ENCODE measurements at regions not wholly inside any gene's neighbourhood (a gene's known extent, or its start where the extent isn't known, plus 50 kb on each side); places are given as distances from the start of the nearest gene placed in this dataset.

DNA sequence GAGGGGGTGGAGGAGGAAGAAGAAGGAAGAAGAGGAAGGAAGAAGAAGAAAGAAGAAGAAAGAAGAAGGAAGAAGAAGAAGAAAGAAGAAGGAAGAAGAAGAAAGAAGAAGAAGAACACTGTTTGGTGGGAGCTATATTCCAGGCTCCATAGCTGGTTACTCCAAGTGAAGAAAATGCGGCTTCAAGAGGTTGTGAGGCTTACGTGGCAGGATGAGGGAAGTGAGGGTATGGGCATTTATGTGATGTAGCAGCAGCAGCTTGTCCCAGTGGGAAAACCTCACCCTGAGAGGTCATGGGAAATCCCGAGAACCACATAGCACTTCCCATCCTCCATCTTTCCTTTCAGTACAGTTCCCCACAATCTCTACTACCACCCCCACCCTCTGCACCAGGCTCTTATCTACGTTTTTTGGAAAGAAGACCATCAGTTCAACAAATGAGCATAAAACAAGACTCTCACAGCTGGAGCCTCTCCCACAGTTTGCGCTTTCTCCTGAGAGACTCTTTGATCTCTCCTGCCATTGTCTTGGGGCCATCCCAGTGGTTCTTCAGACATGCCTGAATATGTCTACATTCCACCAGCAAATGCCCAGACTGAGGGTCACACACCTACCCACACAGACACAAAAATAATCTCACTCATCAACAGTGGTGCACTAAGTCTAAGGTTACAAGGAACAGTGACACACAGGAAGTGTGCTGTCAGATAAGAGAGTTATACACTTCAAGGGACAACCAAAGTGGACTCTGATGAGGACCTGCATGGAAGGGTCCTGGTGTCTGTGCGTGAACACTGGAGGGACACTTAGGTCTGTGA is 77.9 kb upstream of the KCNJ15 start:
- H2AFZ ChIP-seq (ENCODE audit: low read length), result peak overlapping the region; percentile 44
- no peaks in the 10 kb centered on the region for H3K4me1 ChIP-seq (ENCODE audit: insufficient read depth, low read length)
- no peaks in the 10 kb centered on the region for H3K27me3 ChIP-seq (ENCODE audit: insufficient read depth, low read length)
- no peak overlapping the region for H3K4me3 ChIP-seq (ENCODE audit: insufficient read depth, low read length)
- TF ChIP-seq, protein P1, sequence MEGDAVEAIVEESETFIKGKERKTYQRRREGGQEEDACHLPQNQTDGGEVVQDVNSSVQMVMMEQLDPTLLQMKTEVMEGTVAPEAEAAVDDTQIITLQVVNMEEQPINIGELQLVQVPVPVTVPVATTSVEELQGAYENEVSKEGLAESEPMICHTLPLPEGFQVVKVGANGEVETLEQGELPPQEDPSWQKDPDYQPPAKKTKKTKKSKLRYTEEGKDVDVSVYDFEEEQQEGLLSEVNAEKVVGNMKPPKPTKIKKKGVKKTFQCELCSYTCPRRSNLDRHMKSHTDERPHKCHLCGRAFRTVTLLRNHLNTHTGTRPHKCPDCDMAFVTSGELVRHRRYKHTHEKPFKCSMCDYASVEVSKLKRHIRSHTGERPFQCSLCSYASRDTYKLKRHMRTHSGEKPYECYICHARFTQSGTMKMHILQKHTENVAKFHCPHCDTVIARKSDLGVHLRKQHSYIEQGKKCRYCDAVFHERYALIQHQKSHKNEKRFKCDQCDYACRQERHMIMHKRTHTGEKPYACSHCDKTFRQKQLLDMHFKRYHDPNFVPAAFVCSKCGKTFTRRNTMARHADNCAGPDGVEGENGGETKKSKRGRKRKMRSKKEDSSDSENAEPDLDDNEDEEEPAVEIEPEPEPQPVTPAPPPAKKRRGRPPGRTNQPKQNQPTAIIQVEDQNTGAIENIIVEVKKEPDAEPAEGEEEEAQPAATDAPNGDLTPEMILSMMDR (IDR thresholded peaks at IDR 0.05; ENCODE audit: extremely low read depth, low read depth, low read length), result no peak
- no peak overlapping the region for H3K4me2 ChIP-seq (ENCODE audit: insufficient read depth, low read length)
- H3K9me3 ChIP-seq (ENCODE audit: low read depth, low read length), result no peaks in the 10 kb centered on the region
- H3K79me2 ChIP-seq (ENCODE audit: insufficient read depth, low read length), result no peaks in the 10 kb centered on the region
- H4K20me1 ChIP-seq (ENCODE audit: insufficient read depth, low read length), result no peaks in the 10 kb centered on the region
- H3K27ac ChIP-seq (ENCODE audit: low read depth, low read length), result no peak overlapping the region
- H3K36me3 ChIP-seq (ENCODE audit: insufficient read depth, low read length), result no peaks in the 10 kb centered on the region
- peak; percentile 13 for DNase-seq (ENCODE audit: insufficient read length, low spot score, missing footprints)

DNA sequence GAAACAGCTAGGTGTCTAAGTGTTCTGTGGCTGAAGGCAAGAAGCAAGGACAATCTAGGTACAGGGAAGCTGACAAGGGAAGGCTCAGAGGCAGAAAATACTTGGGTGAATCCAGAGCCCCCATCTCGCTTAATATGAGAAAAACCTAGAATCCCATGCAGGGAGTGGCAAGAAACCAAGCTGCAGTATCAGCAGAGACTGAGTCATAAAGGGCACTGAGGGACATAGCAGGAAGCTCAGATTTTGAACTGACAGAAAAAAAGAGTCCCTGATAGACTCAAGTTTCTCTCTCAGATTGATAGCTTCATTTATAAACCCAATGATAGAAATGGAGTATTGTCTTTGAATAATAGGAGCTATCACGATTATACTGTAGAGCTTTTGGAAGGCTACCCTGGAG is 77.3 kb upstream of the KCNJ15 start:
- H3K4me2 ChIP-seq (ENCODE audit: insufficient read depth, low read length), result no peak overlapping the region
- no peak overlapping the region for H3K27ac ChIP-seq (ENCODE audit: low read depth, low read length)
- no peaks in the 10 kb centered on the region for H3K36me3 ChIP-seq (ENCODE audit: insufficient read depth, low read length)
- no peaks in the 10 kb centered on the region for H3K4me1 ChIP-seq (ENCODE audit: insufficient read depth, low read length)
- no peak for DNase-seq (ENCODE audit: insufficient read length, low spot score, missing footprints)
- no peaks in the 10 kb centered on the region for H3K27me3 ChIP-seq (ENCODE audit: insufficient read depth, low read length)
- no peaks in the 10 kb centered on the region for H3K79me2 ChIP-seq (ENCODE audit: insufficient read depth, low read length)
- H2AFZ ChIP-seq (ENCODE audit: low read length), result peak overlapping the region; percentile 44
- H3K9me3 ChIP-seq (ENCODE audit: low read depth, low read length), result no peaks in the 10 kb centered on the region
- TF ChIP-seq, protein P1 (IDR thresholded peaks at IDR 0.05; ENCODE audit: extremely low read depth, low read depth, low read length), result no peak
- H4K20me1 ChIP-seq (ENCODE audit: insufficient read depth, low read length), result no peaks in the 10 kb centered on the region
- no peak overlapping the region for H3K4me3 ChIP-seq (ENCODE audit: insufficient read depth, low read length)

DNA sequence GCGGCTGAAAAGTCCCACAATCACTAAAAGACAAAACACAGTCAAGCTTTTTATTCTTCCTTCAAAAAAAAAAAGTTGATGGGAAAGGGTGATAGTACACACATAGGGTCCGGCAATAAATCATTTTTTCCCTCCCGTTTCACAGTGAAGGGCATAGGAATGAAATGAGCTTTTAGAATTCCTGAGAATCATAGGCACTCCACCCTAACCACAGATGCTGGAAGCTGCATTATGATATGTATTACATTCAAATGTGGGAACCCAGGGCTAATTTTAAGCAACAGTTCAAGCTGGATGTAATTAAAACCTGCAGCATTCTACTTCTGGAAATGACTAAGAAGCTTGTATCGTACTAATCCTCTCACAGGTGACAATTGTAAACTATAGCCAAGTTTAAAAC is 75.7 kb upstream of the KCNJ15 start:
- Histone ChIP-seq H3K36me3 (ENCODE audit: insufficient read depth, low read length) (no peaks in the 10 kb centered on the region), H3K9me3 (ENCODE audit: low read depth, low read length) (peaks cover 2% of the 10 kb centered on the region), H3K4me3 (ENCODE audit: insufficient read depth, low read length) (no peak overlapping the region), H3K4me1 (ENCODE audit: insufficient read depth, low read length) (no peaks in the 10 kb centered on the region), H3K79me2 (ENCODE audit: insufficient read depth, low read length) (no peaks in the 10 kb centered on the region), H3K27me3 (ENCODE audit: insufficient read depth, low read length) (no peaks in the 10 kb centered on the region), H4K20me1 (ENCODE audit: insufficient read depth, low read length) (no peaks in the 10 kb centered on the region), H3K27ac (ENCODE audit: low read depth, low read length) (no peak overlapping the region), H3K4me2 (ENCODE audit: insufficient read depth, low read length) (no peak overlapping the region), H2AFZ (ENCODE audit: low read length) (no peak overlapping the region)
- TF ChIP-seq, protein P1 (IDR thresholded peaks at IDR 0.05; ENCODE audit: extremely low read depth, low read depth, low read length), result no peak
- DNase-seq (ENCODE audit: insufficient read length, low spot score, missing footprints), result no peak

DNA sequence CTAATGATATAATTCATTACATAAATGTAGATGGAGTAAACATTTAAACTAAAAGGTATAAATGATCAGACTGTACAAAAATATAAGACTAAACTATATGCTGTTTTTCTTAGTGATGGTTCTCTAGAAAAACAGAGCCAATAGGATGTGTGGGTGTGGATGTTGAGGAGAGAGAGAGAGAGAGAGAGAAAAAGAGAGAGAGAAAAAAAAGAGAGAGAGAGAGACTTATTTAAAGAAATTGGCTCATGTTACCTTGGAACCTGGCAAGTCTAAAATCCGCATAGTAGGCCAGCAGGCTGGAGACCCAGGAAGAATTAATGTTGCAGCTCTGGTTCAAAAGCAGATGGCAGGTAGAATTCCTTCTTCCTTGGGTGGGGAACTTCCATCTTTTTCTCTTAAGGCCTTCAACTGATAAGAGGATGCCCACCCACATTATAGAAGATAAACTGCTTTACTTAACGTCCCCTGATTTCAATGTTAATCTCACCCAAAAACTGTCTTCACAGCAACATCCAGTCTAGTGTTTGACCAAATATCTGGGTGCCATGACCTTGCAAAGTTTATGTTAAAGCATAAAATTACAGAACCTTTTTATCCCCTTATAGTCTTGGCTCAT is 74.3 kb upstream of the KCNJ15 start:
- Histone ChIP-seq H3K9me3 (ENCODE audit: low read depth, low read length) (peaks cover 2% of the 10 kb centered on the region), H3K36me3 (ENCODE audit: insufficient read depth, low read length) (no peaks in the 10 kb centered on the region), H3K79me2 (ENCODE audit: insufficient read depth, low read length) (no peaks in the 10 kb centered on the region), H3K4me1 (ENCODE audit: insufficient read depth, low read length) (no peaks in the 10 kb centered on the region), H2AFZ (ENCODE audit: low read length) (no peak overlapping the region), H4K20me1 (ENCODE audit: insufficient read depth, low read length) (no peaks in the 10 kb centered on the region), H3K4me2 (ENCODE audit: insufficient read depth, low read length) (no peak overlapping the region), H3K27ac (ENCODE audit: low read depth, low read length) (no peak overlapping the region), H3K27me3 (ENCODE audit: insufficient read depth, low read length) (no peaks in the 10 kb centered on the region), H3K4me3 (ENCODE audit: insufficient read depth, low read length) (no peak overlapping the region)
- TF ChIP-seq, protein P1 (IDR thresholded peaks at IDR 0.05; ENCODE audit: extremely low read depth, low read depth, low read length), result no peak
- DNase-seq (ENCODE audit: insufficient read length, low spot score, missing footprints), result no peak
